IPS DF 6.9 (cell line): ENCODE measurements at regions not wholly inside any gene's neighbourhood (a gene's known extent, or its start where the extent isn't known, plus 50 kb on each side); places are given as distances from the start of the nearest gene placed in this dataset.

ENCODE experiments used
- DNase-seq: peaks from one replicate; pipeline ENCODE4 v3.0.0-alpha.2; 2013; ENCODE audit warnings: low read depth, low spot score
- H3K27ac ChIP-seq: one replicate; pipeline ENCODE4 v1.5.1; 2013; ENCODE audit warnings: low read length, control low read depth
- H3K27me3 ChIP-seq: 2 replicates; pipeline ENCODE4 v1.6.1; 2013; ENCODE audit warnings: mild to moderate bottlenecking, low read length; ENCODE audit not compliant: control insufficient read depth, insufficient read depth
- H3K36me3 ChIP-seq: 2 replicates; pipeline ENCODE4 v1.6.1; 2013; ENCODE audit warnings: low read length; ENCODE audit not compliant: control insufficient read depth, insufficient read depth
- H3K4me1 ChIP-seq: 2 replicates; pipeline ENCODE4 v1.6.1; 2013; ENCODE audit warnings: low read length; ENCODE audit not compliant: control insufficient read depth, insufficient read depth
- H3K4me3 ChIP-seq: 2 replicates; pipeline ENCODE4 v1.5.1; 2013; ENCODE audit warnings: mild to moderate bottlenecking, low read length
- H3K9me3 ChIP-seq: 2 replicates; pipeline ENCODE4 v1.6.1; 2013; ENCODE audit warnings: low read length, inconsistent platforms; ENCODE audit not compliant: control insufficient read depth, insufficient read depth
- WGBS: extraction: QIAGEN DNeasy Blood & Tissue Kit; methylation state at CpG from one replicate; pipeline ENCODE4 v1.1.7; 2013; ENCODE audit warnings: mixed read lengths, missing lambda C conversion rate; ENCODE audit not compliant: insufficient read length, insufficient coverage; 5-methylcytosine and 5-hydroxymethylcytosine counted together

DNA sequence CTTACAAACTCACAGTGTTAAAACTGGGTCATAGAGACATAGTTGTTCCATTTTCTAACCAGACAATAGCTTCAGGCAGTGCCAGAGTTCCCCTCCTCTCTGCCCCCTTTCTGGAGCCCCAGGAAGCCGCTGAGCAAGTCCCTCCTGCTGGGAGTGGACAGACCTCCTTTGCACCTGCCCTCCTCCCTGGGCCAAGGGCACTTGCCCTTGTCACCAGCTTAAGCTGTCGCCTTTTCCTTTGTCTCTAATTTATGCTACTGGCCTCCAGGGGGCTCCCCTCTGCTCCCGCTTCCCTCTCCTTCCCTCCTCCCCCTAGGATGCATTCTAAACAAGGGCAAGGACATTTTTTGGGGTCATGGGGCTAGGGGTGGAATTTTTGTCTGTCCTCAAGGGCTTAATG, 182.4 kb downstream of the MIS18A start:
- no CpG with 5 or more reads among the region's 3 CpGs for WGBS
- H3K27me3 ChIP-seq = no peaks in the 10 kb centered on the region

DNA sequence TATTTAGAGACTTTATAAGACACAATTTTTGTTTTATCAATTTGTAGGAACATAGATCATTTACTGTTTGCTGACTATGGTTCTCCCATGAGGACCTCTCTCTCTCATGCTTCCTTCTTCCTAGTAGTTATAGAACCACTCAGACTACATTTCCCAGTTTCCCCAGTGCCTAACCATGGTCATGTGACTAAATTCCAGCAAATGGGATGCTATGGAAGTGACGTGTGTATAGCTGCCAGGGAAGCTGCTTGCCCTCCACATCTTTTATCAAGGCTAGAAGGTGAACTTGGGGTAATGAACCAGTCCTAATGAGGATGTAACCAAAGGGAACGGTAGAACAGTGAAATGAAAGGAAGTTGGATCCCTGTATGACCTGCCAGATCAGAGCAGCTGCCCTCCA, 184.0 kb downstream of the MIS18A start:
- DNase-seq = peak; percentile 9
- no CpG with 5 or more reads among the region's 2 CpGs for WGBS
- H3K36me3 ChIP-seq = no peaks in the 10 kb centered on the region
- no peak overlapping the region for H3K4me3 ChIP-seq
- H3K27ac ChIP-seq = no peak overlapping the region
- no peaks in the 10 kb centered on the region for H3K9me3 ChIP-seq
- no peaks in the 10 kb centered on the region for H3K27me3 ChIP-seq
- no peaks in the 10 kb centered on the region; the same call in 1 of the 2 replicates for H3K4me1 ChIP-seq

More for the DNA sequence above, 182.4 kb downstream of the MIS18A start:
- H3K9me3 ChIP-seq = no peaks in the 10 kb centered on the region
- H3K27ac ChIP-seq = no peak overlapping the region
- peak; percentile 43 for DNase-seq
- no peaks in the 10 kb centered on the region; the same call in 1 of the 2 replicates for H3K4me1 ChIP-seq
- no peaks in the 10 kb centered on the region for H3K36me3 ChIP-seq
- H3K4me3 ChIP-seq = no peak overlapping the region

DNA sequence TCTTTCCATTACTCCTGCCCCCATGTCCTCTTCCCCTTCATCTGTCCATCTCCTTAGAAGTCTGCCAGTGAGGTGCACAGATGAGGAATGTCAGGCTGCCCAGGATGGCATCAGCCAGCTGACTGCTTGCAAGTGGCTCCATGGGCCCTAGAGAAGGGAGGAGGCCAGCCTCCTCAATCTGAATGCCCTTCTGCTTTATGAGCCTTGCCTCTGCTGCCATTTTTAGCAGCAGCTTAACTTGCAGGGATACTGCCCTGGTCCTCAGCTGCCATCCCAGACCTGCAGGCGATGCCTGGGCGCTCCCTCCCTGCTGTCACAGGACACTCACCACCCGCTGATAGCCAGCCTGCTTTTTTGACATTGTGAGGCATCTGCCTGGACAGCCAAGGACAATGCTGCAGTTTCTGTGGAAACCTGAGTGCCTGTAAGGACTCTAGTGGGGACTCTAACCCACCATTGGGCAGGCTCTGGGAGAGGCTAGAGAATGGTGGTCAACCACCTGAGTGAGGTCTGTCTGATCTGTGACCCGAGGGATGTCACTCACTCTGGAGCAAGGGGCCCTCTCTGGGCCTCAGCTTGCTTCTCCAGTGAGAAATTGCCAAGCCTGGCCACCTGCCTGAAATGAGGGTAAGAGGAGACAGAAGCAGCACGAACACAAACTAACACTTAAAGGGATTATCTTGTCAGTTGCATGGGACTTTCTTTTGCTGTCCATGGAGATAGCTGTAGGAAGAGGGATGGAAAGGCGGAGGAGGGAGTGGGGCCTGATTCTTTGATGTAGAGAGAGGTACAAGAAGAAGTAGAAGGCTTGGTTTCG, 185.0 kb downstream of the MIS18A start:
- H3K4me1 ChIP-seq = no peaks in the 10 kb centered on the region; the same call in 1 of the 2 replicates

DNA sequence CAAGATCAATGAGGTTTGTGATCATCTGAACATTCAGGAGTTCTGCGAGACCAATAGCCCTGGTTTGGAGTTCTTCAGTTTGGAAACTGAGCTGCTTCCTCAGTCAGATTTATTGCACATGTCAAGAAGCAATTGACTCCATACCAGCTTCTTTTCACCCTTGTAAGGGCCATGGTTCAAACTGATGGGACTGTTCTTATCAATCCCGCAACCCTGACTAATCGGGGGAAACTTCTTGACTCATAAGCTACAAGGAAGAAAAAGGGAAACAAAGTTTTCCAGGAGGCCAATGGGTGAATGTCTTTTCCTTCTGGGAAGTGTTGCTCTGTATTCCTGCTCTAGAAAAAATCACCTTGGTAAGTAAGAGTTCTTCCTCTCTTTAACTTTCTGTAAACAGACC, 187.9 kb downstream of the MIS18A start:
- no CpG with 5 or more reads among the region's 3 CpGs for WGBS
- Histone ChIP-seq H3K9me3 (no peaks in the 10 kb centered on the region), H3K4me3 (no peak overlapping the region)

More for the DNA sequence above, 185.0 kb downstream of the MIS18A start:
- Histone ChIP-seq H3K36me3 (no peaks in the 10 kb centered on the region), H3K9me3 (no peaks in the 10 kb centered on the region), H3K4me3 (no peak overlapping the region), H3K27me3 (no peaks in the 10 kb centered on the region), H3K27ac (no peak overlapping the region)
- WGBS = no CpG with 5 or more reads among the region's 7 CpGs
- no peak for DNase-seq

DNA sequence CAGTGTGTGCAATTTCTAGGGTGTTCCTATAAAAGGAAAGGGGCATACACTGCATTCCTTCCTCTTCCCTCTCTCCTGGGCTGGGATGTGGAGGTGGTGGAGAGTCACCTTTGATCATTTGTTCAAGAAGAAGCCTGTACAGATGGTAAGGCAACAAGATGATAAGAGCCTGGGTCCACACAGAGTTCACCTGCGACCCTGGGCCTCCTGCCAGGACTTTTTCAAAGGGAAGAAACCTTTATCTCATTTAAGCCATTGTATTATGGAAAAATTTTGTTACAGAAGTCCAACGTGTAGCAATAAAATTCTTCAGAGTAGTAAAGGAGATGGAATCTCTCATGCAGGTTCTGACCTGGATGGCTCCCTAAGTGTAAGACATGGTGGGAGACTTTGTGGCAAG, 189.1 kb downstream of the MIS18A start:
- Histone ChIP-seq H3K4me1 (no peaks in the 10 kb centered on the region), H3K27me3 (no peaks in the 10 kb centered on the region), H3K27ac (no peak overlapping the region), H3K4me3 (no peak overlapping the region), H3K9me3 (no peaks in the 10 kb centered on the region), H3K36me3 (no peaks in the 10 kb centered on the region)
- DNase-seq = no peak
- WGBS = no CpG with 5 or more reads among the region's 2 CpGs

More for the DNA sequence above, 187.9 kb downstream of the MIS18A start:
- DNase-seq = no peak
- Histone ChIP-seq H3K27me3 (no peaks in the 10 kb centered on the region), H3K36me3 (no peaks in the 10 kb centered on the region), H3K4me1 (no peaks in the 10 kb centered on the region), H3K27ac (no peak overlapping the region)

DNA sequence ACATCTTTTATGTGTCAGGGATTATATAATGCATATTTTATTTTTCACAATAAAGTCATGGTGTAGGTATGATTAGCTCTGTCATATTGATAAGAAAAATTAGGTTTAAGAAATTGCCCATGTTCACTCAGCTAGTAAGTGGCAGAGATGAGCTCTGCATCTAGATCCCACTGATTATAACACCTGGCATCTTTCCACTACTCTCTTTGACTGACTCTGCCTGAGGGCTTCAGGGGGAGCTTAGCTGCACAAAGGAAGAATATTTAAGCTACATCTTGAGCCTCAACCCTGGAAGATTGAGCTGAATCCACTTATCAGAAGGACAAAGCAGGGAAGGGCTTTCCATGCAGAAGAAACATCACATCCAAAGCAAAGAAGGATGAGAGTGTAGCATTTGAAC, 190.4 kb downstream of the MIS18A start:
- H3K36me3 ChIP-seq = no peaks in the 10 kb centered on the region
- H3K27me3 ChIP-seq = no peaks in the 10 kb centered on the region
- no peak overlapping the region for H3K27ac ChIP-seq
- DNase-seq = no peak
- H3K4me3 ChIP-seq = no peak overlapping the region
- H3K4me1 ChIP-seq = no peaks in the 10 kb centered on the region
- H3K9me3 ChIP-seq = no peaks in the 10 kb centered on the region

DNA sequence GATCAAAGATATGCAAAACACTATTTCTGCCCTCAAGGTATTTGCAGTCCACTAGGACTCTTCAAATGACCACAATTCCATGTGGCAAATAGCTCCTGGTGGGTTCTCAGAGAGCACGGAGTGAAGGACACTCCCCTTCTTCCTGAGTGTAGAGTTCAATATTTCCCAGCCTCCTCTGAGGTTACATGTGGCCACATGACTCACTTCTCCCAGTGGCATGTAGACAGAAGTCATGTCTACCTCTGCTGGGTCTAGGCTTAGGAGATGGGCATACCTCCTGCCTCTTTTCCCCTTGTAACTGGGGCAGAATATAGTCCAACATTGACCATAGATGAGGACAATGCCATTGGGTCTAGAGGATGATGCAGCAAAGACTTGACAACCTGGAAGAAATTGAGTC, 191.4 kb downstream of the MIS18A start:
- no peak for DNase-seq
- H3K9me3 ChIP-seq = no peaks in the 10 kb centered on the region
- no peak overlapping the region for H3K27ac ChIP-seq
- H3K27me3 ChIP-seq = no peaks in the 10 kb centered on the region
- H3K36me3 ChIP-seq = no peaks in the 10 kb centered on the region
- H3K4me3 ChIP-seq = no peak overlapping the region
- no CpG with 5 or more reads among the region's 1 CpG for WGBS
- no peaks in the 10 kb centered on the region for H3K4me1 ChIP-seq

DNA sequence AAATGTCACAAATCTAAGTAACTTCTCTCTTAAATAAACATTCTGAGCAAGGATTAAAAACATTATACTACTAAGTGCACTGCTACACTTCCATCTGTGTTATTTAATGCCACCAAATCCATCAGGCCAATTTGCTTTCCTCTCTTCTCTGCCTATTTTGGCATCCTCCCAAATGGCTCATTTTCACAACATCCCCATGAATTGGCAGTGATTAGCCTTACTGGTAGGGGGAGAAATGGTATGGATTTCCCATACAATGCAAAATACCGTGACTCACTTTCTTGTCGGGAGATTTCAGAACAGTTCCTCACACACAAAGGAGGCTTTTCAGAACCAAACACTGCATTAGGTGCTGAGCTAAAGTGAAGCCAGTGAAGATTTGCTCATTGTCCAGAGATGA, 195.7 kb downstream of the MIS18A start:
- H3K4me1 ChIP-seq = no peaks in the 10 kb centered on the region

DNA sequence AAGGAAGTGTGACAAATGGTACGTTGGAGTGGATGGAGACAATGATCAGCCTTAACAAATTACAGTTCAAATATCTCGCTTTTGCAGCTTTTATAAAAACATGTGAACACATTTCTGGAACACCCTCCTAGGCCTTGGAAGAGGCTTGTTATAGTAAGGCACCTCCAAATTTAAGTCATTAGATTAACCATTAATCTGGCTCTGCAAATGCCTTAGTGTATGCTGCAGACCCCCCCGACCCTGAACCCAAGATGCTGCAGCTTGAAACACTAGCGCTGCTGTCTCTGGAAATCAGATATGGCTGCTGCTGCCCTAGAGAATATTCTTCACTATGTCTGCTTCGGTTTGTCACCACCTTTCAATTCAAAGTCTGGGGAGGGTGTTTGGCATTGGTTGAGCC, 196.4 kb downstream of the MIS18A start:
- Histone ChIP-seq H3K27ac (no peak overlapping the region), H3K36me3 (no peaks in the 10 kb centered on the region), H3K27me3 (no peaks in the 10 kb centered on the region), H3K9me3 (no peaks in the 10 kb centered on the region), H3K4me3 (no peak overlapping the region), H3K4me1 (no peaks in the 10 kb centered on the region)
- no peak for DNase-seq
- WGBS = no CpG with 5 or more reads among the region's 5 CpGs

More for the DNA sequence above, 195.7 kb downstream of the MIS18A start:
- Histone ChIP-seq H3K4me3 (no peak overlapping the region), H3K9me3 (no peaks in the 10 kb centered on the region), H3K27me3 (no peaks in the 10 kb centered on the region), H3K27ac (no peak overlapping the region), H3K36me3 (no peaks in the 10 kb centered on the region)
- no CpG with 5 or more reads among the region's 2 CpGs for WGBS
- no peak for DNase-seq

DNA sequence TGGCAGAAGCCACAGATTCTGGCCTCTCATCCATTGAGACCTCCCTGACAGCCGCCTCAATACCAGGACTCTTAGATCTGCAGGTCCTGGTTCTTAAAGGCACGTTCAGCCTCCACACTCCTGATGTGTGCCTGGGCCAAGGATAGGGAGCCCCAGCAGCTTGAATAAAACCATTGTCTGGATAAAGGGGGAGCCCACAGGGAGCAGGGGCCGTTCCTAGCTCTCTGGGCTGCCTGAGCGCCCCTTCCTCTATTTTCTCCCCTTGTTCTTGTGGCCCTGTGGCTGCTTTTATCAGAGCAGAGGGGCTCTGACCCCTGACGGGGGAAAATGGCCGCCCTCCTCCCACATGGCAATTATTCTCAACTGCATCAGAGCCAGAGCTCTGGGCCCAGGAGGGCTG, 200.8 kb downstream of the HUNK start:
- H3K4me1 ChIP-seq = no peaks in the 10 kb centered on the region
- no peaks in the 10 kb centered on the region for H3K36me3 ChIP-seq
- no peak overlapping the region for H3K27ac ChIP-seq
- no CpG with 5 or more reads among the region's 6 CpGs for WGBS
- DNase-seq = no peak
- no peaks in the 10 kb centered on the region for H3K27me3 ChIP-seq
- H3K9me3 ChIP-seq = no peaks in the 10 kb centered on the region
- H3K4me3 ChIP-seq = no peak overlapping the region

DNA sequence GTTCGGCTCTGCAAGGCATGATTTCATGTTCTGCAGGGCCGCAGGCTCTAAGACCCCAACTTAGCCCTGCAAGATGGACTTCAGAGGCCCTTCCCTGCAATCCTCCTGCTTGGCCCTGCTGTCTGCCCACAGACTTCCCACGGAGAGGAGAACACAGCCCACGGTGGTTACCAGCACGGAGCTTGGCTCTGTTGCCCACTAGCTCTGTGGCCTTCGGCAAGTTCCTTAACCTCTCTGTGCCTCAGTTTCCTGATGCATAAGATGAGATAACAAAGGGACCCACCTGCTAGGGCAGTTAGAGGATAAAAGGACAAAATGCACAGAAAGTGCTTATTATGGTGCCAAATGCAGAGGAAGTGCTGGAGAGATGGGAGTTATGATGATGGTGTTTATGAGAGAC, 200.4 kb downstream of the HUNK start:
- WGBS = no CpG with 5 or more reads among the region's 6 CpGs
- Histone ChIP-seq H3K36me3 (no peaks in the 10 kb centered on the region), H3K4me1 (no peaks in the 10 kb centered on the region), H3K9me3 (no peaks in the 10 kb centered on the region), H3K27ac (no peak overlapping the region), H3K4me3 (no peak overlapping the region), H3K27me3 (no peaks in the 10 kb centered on the region)
- no peak for DNase-seq
